NCI-H748 (cell line): ENCODE measurements at regions not wholly inside any gene's neighbourhood (a gene's known extent, or its start where the extent isn't known, plus 50 kb on each side); places are given as distances from the start of the nearest gene placed in this dataset.
"Not testable (repeated sequence)": the region's sequence is repeated elsewhere in the genome, so short reads cannot be mapped to it uniquely, and the experiment has no call there.

ENCODE experiments used
- DNase-seq: peaks from one replicate; lab custom pipeline; 2025; ENCODE audit not compliant: unreplicated experiment; lab: John Stamatoyannopoulos, UW

DNA sequence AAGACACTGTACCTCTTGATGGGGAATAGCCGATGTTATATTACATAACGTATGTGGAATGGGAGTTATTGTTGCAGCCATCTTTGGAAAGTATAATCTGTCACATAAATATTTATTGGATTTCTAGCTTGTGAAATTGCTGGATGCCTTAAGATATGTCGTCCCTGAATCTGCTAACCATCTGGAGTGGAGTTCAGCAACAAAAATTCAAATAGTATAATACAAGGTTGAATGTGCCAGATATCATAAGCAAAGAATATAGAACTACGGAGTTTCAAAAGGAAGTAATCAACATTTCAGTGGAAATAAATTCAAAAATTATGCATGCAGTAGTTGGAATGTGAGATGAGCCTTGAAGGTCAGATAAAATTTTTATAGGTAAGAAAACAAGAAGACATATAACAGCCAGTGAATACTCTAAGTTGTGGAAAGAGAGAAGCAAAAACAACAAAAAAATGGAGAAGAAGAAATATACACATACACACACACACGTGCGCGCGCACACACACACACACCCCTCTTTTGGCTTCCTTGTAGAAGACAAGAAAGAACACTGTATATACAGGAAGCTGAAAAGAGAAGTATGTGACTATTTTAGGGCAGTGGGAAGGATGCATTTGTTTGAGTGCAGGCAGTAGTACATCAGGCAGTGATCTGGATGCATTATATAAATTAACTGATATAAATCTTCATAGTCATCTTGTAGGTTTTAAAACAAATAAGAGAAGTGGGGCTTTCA is 516.7 kb downstream of the KCNT2 start:
- DNase-seq, result no peak

DNA sequence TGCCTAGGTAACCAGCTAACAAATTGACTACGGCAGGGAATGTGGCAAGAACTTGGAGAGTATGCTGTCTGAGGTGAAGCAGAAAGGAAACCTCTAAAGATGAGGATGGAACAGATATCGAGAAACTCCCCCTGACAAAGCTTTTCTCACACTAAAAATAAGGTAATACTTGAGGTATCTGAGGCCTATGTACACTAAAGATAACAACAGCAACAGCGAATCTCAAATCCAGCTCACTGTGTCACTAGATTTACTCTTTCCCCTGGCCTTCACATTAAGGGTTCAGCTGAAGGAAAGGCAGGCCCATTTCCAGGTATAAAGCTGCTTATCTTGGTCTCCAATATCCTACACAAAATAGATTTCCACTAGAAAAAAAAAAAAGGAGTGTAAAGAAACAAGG is 518.0 kb downstream of the KCNT2 start:
- DNase-seq, result no peak

DNA sequence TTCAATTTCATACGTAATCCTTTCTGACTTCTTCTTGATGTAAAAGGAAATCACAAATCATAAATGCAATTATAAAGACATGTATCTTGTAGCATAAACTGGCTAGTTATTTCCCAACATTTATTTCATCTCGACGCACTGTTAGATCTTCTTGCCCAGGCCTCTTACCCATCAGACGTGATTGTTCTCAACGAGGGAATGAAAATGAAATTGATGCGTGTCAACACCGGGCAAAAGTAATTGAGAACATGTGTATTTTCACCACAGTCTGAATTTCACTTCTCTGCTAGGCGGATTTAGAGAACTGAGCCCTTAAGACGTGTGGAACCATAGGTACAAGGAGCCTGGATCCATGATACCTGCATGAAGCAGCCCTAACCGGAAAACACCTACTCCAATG is 519.7 kb downstream of the KCNT2 start:
- no peak for DNase-seq

GRCh38 chr1:196078691-196079090 is 529.5 kb downstream of the KCNT2 start:
- DNase-seq, result no peak

DNA sequence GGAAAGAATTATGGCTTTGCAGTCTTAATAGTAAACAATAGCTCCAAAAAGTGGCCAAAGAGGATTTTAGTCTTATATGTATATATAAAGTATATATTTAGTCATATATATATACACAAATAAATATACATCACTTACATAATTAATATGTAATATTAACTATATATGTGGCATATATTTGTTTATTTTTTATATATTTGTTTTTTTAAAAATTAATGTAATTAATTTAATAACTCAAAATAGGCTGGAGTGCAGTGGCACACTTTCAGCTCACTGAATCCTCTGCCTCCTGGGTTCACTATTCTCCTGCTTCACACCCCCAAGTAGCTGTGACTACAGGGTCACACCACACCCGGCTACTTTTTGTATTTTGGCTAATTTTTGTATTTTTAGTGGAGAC is 532.6 kb downstream of the KCNT2 start:
- no peak for DNase-seq

- no peak for DNase-seq
These were observed 534.1 kb downstream of the KCNT2 start for GRCh38 chr1:196074182-196074581.

- DNase-seq, result peak; percentile 31
These were observed 536.8 kb downstream of the KCNT2 start for GRCh38 chr1:196071447-196071846.

GRCh38 chr1:196070940-196071339 is 537.3 kb downstream of the KCNT2 start:
- no peak for DNase-seq

DNA sequence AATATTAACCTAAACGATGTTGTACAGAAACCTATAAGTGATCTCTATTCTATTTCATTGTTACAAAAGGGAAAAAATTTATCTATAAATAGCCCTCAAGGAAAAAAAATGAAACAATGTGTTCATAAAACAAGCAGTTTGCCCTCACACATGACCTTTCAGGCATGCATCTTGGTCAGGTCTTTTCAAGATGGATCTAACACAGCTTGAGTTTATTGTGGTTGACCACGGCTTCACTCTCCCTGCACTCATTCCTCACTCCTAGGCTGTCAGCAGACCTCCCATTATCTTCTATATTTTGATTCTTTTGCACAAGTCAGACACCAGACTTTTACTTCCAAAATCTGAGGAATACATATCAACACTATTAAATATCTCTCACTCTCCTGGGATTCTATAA is 544.3 kb downstream of the KCNT2 start:
- no peak for DNase-seq

- no peak for DNase-seq
These were observed 544.9 kb downstream of the KCNT2 start for GRCh38 chr1:196063294-196063693.

DNA sequence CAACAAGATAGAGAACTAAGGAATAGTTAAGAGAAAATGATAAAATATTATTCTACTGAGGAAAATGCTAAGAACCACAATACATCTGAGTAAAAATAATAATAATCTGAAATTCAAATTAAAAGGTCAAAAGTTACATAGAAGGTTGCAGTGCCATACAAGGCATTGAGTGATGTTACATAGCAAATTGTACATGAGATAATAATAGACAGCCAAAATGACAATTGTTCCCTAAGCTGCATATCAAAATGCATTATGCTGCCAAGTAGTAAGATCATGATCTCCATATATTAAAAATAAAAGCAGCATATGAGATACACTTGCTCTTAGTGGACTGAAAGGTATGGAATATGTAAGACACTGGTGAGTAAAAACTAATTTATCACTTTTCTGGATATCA is 547.7 kb downstream of the KCNT2 start:
- no peak for DNase-seq

- no peak for DNase-seq
These were observed 549.0 kb downstream of the KCNT2 start for GRCh38 chr1:196059210-196059609.

- no peak for DNase-seq
These were observed 551.3 kb downstream of the KCNT2 start for GRCh38 chr1:196056966-196057365.

DNA sequence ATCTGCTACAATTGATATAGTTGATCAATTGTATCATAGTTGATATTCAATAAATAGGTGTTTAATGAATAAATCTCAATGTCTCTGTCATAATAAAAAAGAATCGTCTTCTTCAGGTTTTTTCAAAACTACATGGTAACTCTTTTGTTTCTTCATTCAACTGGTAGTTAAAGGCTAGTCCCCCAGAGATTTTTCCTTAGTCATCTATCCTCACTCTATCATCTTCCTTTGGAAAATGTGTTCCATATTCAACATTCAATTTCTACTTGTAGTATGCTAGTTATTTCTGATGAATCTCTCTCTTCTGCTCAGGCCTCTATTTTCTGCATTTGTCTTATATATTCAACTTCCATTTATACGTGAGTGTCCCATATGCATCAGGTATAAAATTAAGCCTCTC is 558.8 kb downstream of the KCNT2 start:
- DNase-seq, result no peak

DNA sequence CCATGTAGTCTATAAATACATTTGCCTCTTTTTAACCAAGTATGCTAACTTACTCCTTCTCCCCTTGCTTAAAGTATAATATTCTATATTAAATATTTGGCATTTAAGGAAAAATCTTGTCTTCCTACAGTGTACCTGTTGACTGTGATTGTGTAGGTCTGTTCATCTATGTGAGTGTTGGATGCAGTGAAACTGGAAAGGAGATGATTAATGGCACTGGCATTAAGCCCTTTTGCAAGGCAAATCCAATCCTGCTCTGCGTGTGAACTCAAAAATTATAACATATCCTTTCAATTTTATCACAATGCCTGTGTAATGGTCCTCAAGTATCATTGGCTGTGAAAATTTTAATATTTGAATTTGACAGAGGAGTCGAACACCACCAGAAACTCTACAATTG is 565.0 kb downstream of the KCNT2 start:
- no peak for DNase-seq

DNA sequence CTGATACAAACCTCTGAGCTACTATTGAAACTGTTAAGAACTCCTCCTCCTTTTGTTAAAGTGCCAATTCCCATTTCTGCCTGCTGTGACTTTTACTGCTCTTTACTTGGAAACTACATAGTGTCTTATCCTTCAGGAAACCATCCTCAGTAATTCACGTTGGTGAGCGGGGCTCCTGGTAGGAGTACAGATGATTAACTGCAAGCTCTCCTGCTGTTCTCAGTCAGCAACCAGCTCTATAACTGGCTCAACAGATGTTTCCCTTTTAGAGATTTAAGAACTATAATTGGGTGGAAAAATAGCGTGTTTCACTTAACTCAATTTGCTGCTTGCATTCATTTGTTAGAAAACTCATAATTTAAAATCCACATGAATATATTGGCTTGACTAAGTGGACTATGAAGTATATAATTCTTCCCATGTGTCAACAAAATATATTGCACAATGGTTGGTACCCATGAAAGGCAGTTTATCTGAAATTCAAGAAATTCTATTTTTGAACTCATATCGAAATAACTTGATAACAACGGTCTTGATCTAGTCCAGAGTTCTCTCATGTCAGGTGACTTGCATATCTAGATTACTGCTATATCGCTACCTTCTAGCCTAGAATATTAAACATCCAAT is 574.0 kb downstream of the KCNT2 start:
- DNase-seq, result peak; percentile 87

DNA sequence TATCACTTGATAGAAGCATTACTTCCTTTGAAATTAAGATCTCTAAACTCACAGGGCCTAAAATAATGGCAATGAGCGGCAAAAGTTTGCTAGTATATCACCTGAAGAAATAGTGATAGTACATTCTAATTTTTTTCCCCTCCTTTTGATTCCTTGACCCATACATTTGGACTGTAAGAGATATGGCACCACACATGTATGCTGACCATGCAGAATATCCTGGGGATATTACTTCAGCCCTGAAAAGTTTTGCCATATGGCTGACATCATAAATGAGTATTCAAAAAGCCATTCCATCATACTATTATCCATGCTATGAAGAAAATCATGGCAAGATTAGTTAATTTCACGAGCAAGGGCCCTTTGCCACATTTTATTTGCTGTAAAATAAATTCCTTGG is 576.9 kb downstream of the KCNT2 start:
- not testable (repeated sequence) for DNase-seq

- DNase-seq, result no peak
These were observed 577.8 kb downstream of the KCNT2 start for GRCh38 chr1:196030455-196030854.

DNA sequence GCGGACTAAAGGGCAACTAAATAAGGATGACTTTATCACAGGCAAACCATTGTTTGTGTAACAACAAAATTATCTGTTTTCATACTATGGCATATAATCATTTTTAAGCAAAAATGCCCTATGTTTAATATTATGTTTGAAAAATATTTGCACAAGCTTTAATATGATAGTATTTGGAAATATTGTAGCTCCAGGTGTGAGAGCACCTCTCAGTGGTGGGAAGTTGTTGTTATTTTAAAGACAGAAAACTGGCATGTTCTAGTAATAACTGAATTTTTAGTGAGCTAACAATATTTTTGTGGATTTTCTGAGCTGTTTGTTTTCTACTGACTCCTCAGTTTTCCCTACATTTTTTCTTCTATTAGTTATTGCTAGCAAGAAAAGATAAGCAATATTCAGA is 578.8 kb downstream of the KCNT2 start:
- no peak for DNase-seq

DNA sequence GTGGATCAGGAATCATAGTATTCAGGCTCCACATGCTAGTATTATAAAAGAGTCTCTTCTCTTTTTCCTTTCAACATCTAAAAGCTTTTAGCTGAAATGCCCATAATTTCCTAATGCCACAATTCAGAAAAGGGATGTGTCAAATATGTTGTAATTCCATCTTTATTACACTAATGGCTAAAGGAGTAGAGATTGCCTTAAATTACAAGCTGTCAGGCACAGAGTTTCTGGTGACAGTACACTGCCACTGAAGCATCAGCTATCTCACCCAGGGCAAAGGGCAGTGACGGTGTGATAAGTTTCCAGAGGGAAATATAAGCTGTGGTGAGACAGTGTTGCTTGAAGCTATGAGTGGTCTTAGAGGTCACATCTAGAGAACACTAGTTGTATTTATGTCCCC is 581.1 kb downstream of the KCNT2 start:
- DNase-seq, result no peak

DNA sequence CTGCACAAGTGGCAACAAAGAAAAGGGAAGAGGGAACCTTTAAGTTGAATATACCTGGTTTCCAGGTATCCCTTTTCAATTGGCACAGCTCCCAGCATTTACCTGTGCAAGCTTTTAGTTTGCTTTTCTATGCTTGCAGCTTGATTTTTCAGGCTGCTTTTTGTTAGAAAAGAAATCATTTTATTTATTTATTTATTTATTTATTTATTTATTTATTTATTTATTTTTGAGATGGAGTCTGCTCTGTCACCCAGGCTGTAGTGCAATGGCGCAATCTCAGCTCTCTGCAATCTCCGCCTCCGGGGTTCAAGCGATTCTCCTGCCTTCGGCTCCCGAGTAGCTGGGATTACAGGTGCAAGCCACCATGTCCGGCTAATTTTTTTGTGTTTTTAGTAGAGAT is 587.1 kb downstream of the KCNT2 start:
- not testable (repeated sequence) for DNase-seq

DNA sequence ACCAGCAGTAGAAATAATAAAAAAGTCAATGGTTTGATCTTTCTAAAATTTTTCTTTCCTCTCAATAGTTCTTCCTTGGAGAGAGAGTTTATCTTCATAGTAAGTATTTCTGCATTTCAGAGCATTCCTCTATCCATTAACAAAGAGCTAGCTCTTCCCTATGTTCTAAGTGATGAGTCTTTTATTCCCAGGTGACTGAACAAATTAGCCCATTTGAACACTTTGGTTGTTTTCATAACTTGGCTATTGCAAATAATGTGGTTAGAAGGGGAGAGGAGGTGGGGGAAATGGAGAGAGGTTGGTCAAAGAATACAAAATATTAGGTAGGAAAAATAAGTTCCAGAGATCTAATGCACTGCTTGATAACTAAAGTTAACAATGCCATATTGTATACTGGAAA is 598.9 kb downstream of the KCNT2 start:
- DNase-seq, result no peak

DNA sequence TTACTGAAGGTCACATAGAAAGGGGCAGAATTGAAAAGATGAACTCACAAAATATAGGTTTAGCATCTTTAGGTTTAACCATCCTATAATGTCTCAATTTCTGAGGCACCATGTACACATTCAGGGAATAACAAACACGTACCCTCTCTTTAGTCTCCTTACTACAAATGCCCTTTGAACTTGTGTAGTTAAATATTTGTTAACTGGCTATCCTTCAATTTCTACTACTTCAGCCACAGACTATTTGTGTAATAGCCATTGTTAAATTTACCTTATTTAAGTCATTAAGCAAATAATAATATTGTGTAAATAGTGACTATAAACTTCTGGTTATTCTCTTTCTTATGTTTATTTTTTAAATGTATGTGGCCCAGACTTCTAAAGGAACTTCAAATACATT is 600.5 kb downstream of the KCNT2 start:
- DNase-seq, result no peak
